GM21447 (cell line): ENCODE measurements at regions not wholly inside any gene's neighbourhood (a gene's known extent, or its start where the extent isn't known, plus 50 kb on each side); places are given as distances from the start of the nearest gene placed in this dataset.
"Not testable (repeated sequence)": the region's sequence is repeated elsewhere in the genome, so short reads cannot be mapped to it uniquely, and the experiment has no call there.

Source experiments
- ATAC-seq: cut with Tn5 transposase; IDR thresholded peaks from one replicate; pipeline ENCODE4 v1.9.1; 2021; ENCODE audit not compliant: unreplicated experiment

GRCh38 chr14:50018201-50018932 is 98.0 kb downstream of the VCPKMT start:
- no peak for ATAC-seq

- ATAC-seq = no peak
Measured at GRCh38 chr14:50018933-50019210, 97.5 kb downstream of the VCPKMT start.

GRCh38 chr14:50020184-50020583 is 96.2 kb downstream of the VCPKMT start:
- ATAC-seq = no peak

GRCh38 chr14:50020799-50021198 is 95.6 kb downstream of the VCPKMT start:
- no peak for ATAC-seq

GRCh38 chr14:50021261-50022031 is 94.9 kb downstream of the VCPKMT start:
- ATAC-seq = no peak

- no peak for ATAC-seq
Measured at GRCh38 chr14:50022661-50023060, 93.7 kb downstream of the VCPKMT start.

GRCh38 chr14:50023671-50024490 is 92.5 kb downstream of the VCPKMT start:
- no peak for ATAC-seq

- ATAC-seq = no peak
Measured at GRCh38 chr14:50025073-50025472, 91.3 kb downstream of the VCPKMT start.

GRCh38 chr14:50025776-50026175 is 90.6 kb downstream of the VCPKMT start:
- no peak for ATAC-seq

GRCh38 chr14:50026396-50026795 is 90.0 kb downstream of the VCPKMT start:
- ATAC-seq = no peak

GRCh38 chr14:50027816-50028215 is 88.6 kb downstream of the VCPKMT start:
- no peak for ATAC-seq

- no peak for ATAC-seq
Measured at GRCh38 chr14:50028458-50028857, 87.9 kb downstream of the VCPKMT start.

- no peak for ATAC-seq
Measured at GRCh38 chr14:50030036-50030435, 86.3 kb downstream of the VCPKMT start.

- ATAC-seq = not testable (repeated sequence)
Measured at GRCh38 chr14:50030911-50031310, 85.5 kb downstream of the VCPKMT start.

- ATAC-seq = no peak
Measured at GRCh38 chr14:50031602-50032313, 84.6 kb downstream of the VCPKMT start.

- ATAC-seq = not testable (repeated sequence)
Measured at GRCh38 chr14:50032462-50033167, 83.8 kb downstream of the VCPKMT start.

GRCh38 chr14:50035214-50035613 is 81.2 kb downstream of the VCPKMT start:
- ATAC-seq = no peak

GRCh38 chr14:50036211-50036610 is 80.2 kb downstream of the VCPKMT start:
- ATAC-seq = no peak

- ATAC-seq = no peak
Measured at GRCh38 chr14:50036637-50037036, 79.7 kb downstream of the VCPKMT start.

GRCh38 chr14:50037240-50037639 is 79.1 kb downstream of the VCPKMT start:
- no peak for ATAC-seq

GRCh38 chr14:50037852-50038251 is 78.5 kb downstream of the VCPKMT start:
- ATAC-seq = no peak
